ENCODE measurements at regions not wholly inside any gene's neighbourhood (a gene's known extent, or its start where the extent isn't known, plus 50 kb on each side); places are given as distances from the start of the nearest gene placed in this dataset.

- no peak for TF ChIP-seq REST (IDR thresholded peaks at IDR 0.05; ENCODE audit: unreplicated experiment)
- no peak for TF ChIP-seq JUNB (IDR thresholded peaks at IDR 0.05; ENCODE audit: unreplicated experiment)
- no peak for TF ChIP-seq ZNF114 (CRISPR knock-in tag; IDR thresholded peaks at IDR 0.05)
- TF ChIP-seq CTCF (conservative IDR thresholded peaks at IDR 0.05; ENCODE audit: low read depth in 2 of 2) = no peak
- no peak for TF ChIP-seq ETS1 (IDR thresholded peaks at IDR 0.05)
Observed at GRCh38 chr3:194028434-194029004, 107.4 kb upstream of the HES1 start (continued).

GRCh38 chr3:194029846-194030245 is 106.1 kb upstream of the HES1 start:
- Histone ChIP-seq H3K36me3 (ENCODE audit: insufficient read depth) (no peaks in the 10 kb centered on the region), H3K79me2 (replicated peaks; ENCODE audit: insufficient read depth) (no peaks in the 10 kb centered on the region), H2AFZ (no peak overlapping the region), H3K4me1 (ENCODE audit: insufficient read depth) (peaks cover 24% of the 10 kb centered on the region), H3F3A (replicated peaks; ENCODE audit: low read depth) (no peaks in the 10 kb centered on the region), H4K20me1 (replicated peaks; ENCODE audit: insufficient read depth) (no peaks in the 10 kb centered on the region), H3K4me2 (no peak overlapping the region), H3K4me3 (no peak overlapping the region), H3K9me2 (ENCODE audit: insufficient read depth) (no peaks in the 10 kb centered on the region; the same call in 1 of the 2 replicates), H3K27me3 (ENCODE audit: insufficient read depth) (no peaks in the 10 kb centered on the region), H3K27ac (ENCODE audit: low read depth) (no peak overlapping the region)
- ATAC-seq = no peak
- Mint-ChIP-seq H3K27ac (no peak overlapping the region), H3K4me3 (no peak overlapping the region), H3K36me3 (ENCODE audit: low read depth) (no peaks in the 10 kb centered on the region), H3K27me3 (ENCODE audit: insufficient read depth, low read depth, poor library complexity) (peaks cover 19% of the 10 kb centered on the region), H3K9me3 (no peaks in the 10 kb centered on the region), H3K4me1 (peaks cover 21% of the 10 kb centered on the region)
- no peak for DNase-seq (ENCODE audit: low spot score)
- no peak for TF ChIP-seq NANOG (IDR thresholded peaks at IDR 0.05; ENCODE audit: borderline replicate concordance)
- no peak for TF ChIP-seq ZNF462 (CRISPR knock-in tag; IDR thresholded peaks at IDR 0.05)
- TF ChIP-seq ETS1 (IDR thresholded peaks at IDR 0.05) = no peak
- TF ChIP-seq CREB1 (CRISPR knock-in tag; IDR thresholded peaks at IDR 0.05; ENCODE audit: low read depth) = no peak
- no peak for TF ChIP-seq CTCF (conservative IDR thresholded peaks at IDR 0.05; ENCODE audit: low read depth in 2 of 2)
